ENCODE measurements at regions not wholly inside any gene's neighbourhood (a gene's known extent, or its start where the extent isn't known, plus 50 kb on each side); places are given as distances from the start of the nearest gene placed in this dataset.

- Histone ChIP-seq H3K4ac (ENCODE audit: low read length) (no peak overlapping the region), H3K79me1 (ENCODE audit: low read depth, low read length) (no peaks in the 10 kb centered on the region), H3K18ac (ENCODE audit: low read length) (no peak overlapping the region), H3K4me3 (ENCODE audit: low read length in 2 of 2) (no peak overlapping the region), H3K4me1 (ENCODE audit: control insufficient read depth in 2 of 2, insufficient read depth in 1 of 2, low read depth in 1 of 2, low read length in 2 of 2) (no peaks in the 10 kb centered on the region), H4K91ac (ENCODE audit: low read depth, low read length, poor library complexity) (no peak overlapping the region), H3K23ac (ENCODE audit: low read depth, low read length, poor library complexity) (no peak overlapping the region), H3K27ac (replicated peaks; ENCODE audit: low read length) (no peak overlapping the region), H2BK5ac (ENCODE audit: low read length) (no peak overlapping the region), H2AFZ (ENCODE audit: low read length) (no peak overlapping the region), H2BK12ac (ENCODE audit: low read length) (no peak overlapping the region), H3K4me2 (ENCODE audit: insufficient read depth, low read length, poor library complexity, severe bottlenecking) (no peak overlapping the region), H2BK120ac (ENCODE audit: low read depth, low read length) (no peak overlapping the region), H3K9me3 (replicated peaks in 1 of 2; ENCODE audit: control insufficient read depth in 2 of 2, insufficient read depth in 1 of 2, low read depth in 1 of 2, low read length in 2 of 2) (no peaks in the 10 kb centered on the region), H3K36me3 (replicated peaks in 1 of 2; ENCODE audit: control insufficient read depth in 2 of 2, insufficient read depth in 2 of 2, low read length in 2 of 2) (no peaks in the 10 kb centered on the region), H2BK15ac (ENCODE audit: low read length) (no peak overlapping the region), H2AK5ac (ENCODE audit: low read depth, low read length) (no peak overlapping the region), H3K27me3 (ENCODE audit: control insufficient read depth in 3 of 3, insufficient read depth in 3 of 3, low read depth in 1 of 3, low read length in 3 of 3) (no peaks in the 10 kb centered on the region), H3K9ac (ENCODE audit: low read depth, low read length, poor library complexity) (no peak overlapping the region), H3K14ac (ENCODE audit: low read length) (no peak overlapping the region), H4K8ac (ENCODE audit: low read depth, low read length) (no peak overlapping the region)
- DNase-seq (ENCODE audit: low spot score), result no peak
Measured at GRCh38 chr3:22933841-22934116, 269.3 kb upstream of the UBE2E2 start.

- H3K9ac ChIP-seq (ENCODE audit: low read depth, low read length, poor library complexity), result no peak overlapping the region
- DNase-seq (ENCODE audit: low spot score), result no peak
- no CpG with 5 or more reads among the region's 2 CpGs for WGBS, 2 donors (ENCODE audit: extremely low coverage in 2 of 2, insufficient read length in 2 of 2, insufficient replicate concordance in 1 of 2)
Measured at GRCh38 chr3:22935040-22935439, 268.1 kb upstream of the UBE2E2 start.

GRCh38 chr3:22937536-22937935 lies 265.6 kb upstream of the UBE2E2 start:
- DNase-seq (ENCODE audit: low spot score), result no peak
- no peak overlapping the region for H4K91ac ChIP-seq (ENCODE audit: low read depth, low read length, poor library complexity)

More at GRCh38 chr3:22935040-22935439, 268.1 kb upstream of the UBE2E2 start:
- H3K18ac ChIP-seq (ENCODE audit: low read length), result no peak overlapping the region
- H3K27me3 ChIP-seq (ENCODE audit: control insufficient read depth in 3 of 3, insufficient read depth in 3 of 3, low read depth in 1 of 3, low read length in 3 of 3), result no peaks in the 10 kb centered on the region
- H3K27ac ChIP-seq (replicated peaks; ENCODE audit: low read length), result no peak overlapping the region
- H2BK120ac ChIP-seq (ENCODE audit: low read depth, low read length), result no peak overlapping the region
- no peak overlapping the region for H3K4me3 ChIP-seq (ENCODE audit: low read length in 2 of 2)
- H4K8ac ChIP-seq (ENCODE audit: low read depth, low read length), result no peak overlapping the region
- no peak overlapping the region for H2AK5ac ChIP-seq (ENCODE audit: low read depth, low read length)
- H3K9me3 ChIP-seq (replicated peaks in 1 of 2; ENCODE audit: control insufficient read depth in 2 of 2, insufficient read depth in 1 of 2, low read depth in 1 of 2, low read length in 2 of 2), result no peaks in the 10 kb centered on the region
- H3K23ac ChIP-seq (ENCODE audit: low read depth, low read length, poor library complexity), result no peak overlapping the region
- no peak overlapping the region for H3K14ac ChIP-seq (ENCODE audit: low read length)
- H3K4me2 ChIP-seq (ENCODE audit: insufficient read depth, low read length, poor library complexity, severe bottlenecking), result no peak overlapping the region
- H2BK12ac ChIP-seq (ENCODE audit: low read length), result no peak overlapping the region
- no peaks in the 10 kb centered on the region for H3K4me1 ChIP-seq (ENCODE audit: control insufficient read depth in 2 of 2, insufficient read depth in 1 of 2, low read depth in 1 of 2, low read length in 2 of 2)
- H4K91ac ChIP-seq (ENCODE audit: low read depth, low read length, poor library complexity), result no peak overlapping the region
- no peak overlapping the region for H2BK5ac ChIP-seq (ENCODE audit: low read length)
- no peaks in the 10 kb centered on the region for H3K79me1 ChIP-seq (ENCODE audit: low read depth, low read length)
- no peak overlapping the region for H2AFZ ChIP-seq (ENCODE audit: low read length)
- H2BK15ac ChIP-seq (ENCODE audit: low read length), result no peak overlapping the region
- H3K36me3 ChIP-seq (replicated peaks in 1 of 2; ENCODE audit: control insufficient read depth in 2 of 2, insufficient read depth in 2 of 2, low read length in 2 of 2), result no peaks in the 10 kb centered on the region
- no peak overlapping the region for H3K4ac ChIP-seq (ENCODE audit: low read length)

GRCh38 chr3:22938739-22939138 lies 264.4 kb upstream of the UBE2E2 start:
- H3K4me3 ChIP-seq (ENCODE audit: low read length in 2 of 2), result no peak overlapping the region
- no peak overlapping the region for H2BK12ac ChIP-seq (ENCODE audit: low read length)
- H3K4me1 ChIP-seq (ENCODE audit: control insufficient read depth in 2 of 2, insufficient read depth in 1 of 2, low read depth in 1 of 2, low read length in 2 of 2), result no peaks in the 10 kb centered on the region
- no peak overlapping the region for H4K91ac ChIP-seq (ENCODE audit: low read depth, low read length, poor library complexity)
- no peaks in the 10 kb centered on the region for H3K9me3 ChIP-seq (replicated peaks in 1 of 2; ENCODE audit: control insufficient read depth in 2 of 2, insufficient read depth in 1 of 2, low read depth in 1 of 2, low read length in 2 of 2)
- H2AK5ac ChIP-seq (ENCODE audit: low read depth, low read length), result no peak overlapping the region
- no peak overlapping the region for H3K4me2 ChIP-seq (ENCODE audit: insufficient read depth, low read length, poor library complexity, severe bottlenecking)
- no peak overlapping the region for H3K14ac ChIP-seq (ENCODE audit: low read length)
- H3K27ac ChIP-seq (replicated peaks; ENCODE audit: low read length), result no peak overlapping the region
- no peak overlapping the region for H2BK5ac ChIP-seq (ENCODE audit: low read length)
- DNase-seq (ENCODE audit: low spot score), result no peak
- H3K18ac ChIP-seq (ENCODE audit: low read length), result no peak overlapping the region
- WGBS, 2 donors (ENCODE audit: extremely low coverage in 2 of 2, insufficient read length in 2 of 2, insufficient replicate concordance in 1 of 2), result no CpG with 5 or more reads among the region's 5 CpGs
- no peak overlapping the region for H3K23ac ChIP-seq (ENCODE audit: low read depth, low read length, poor library complexity)
- H3K79me1 ChIP-seq (ENCODE audit: low read depth, low read length), result no peaks in the 10 kb centered on the region
- no peak overlapping the region for H2AFZ ChIP-seq (ENCODE audit: low read length)
- H2BK15ac ChIP-seq (ENCODE audit: low read length), result no peak overlapping the region
- H4K8ac ChIP-seq (ENCODE audit: low read depth, low read length), result no peak overlapping the region
- no peaks in the 10 kb centered on the region for H3K27me3 ChIP-seq (ENCODE audit: control insufficient read depth in 3 of 3, insufficient read depth in 3 of 3, low read depth in 1 of 3, low read length in 3 of 3)
- no peak overlapping the region for H2BK120ac ChIP-seq (ENCODE audit: low read depth, low read length)
- H3K9ac ChIP-seq (ENCODE audit: low read depth, low read length, poor library complexity), result no peak overlapping the region
- H3K4ac ChIP-seq (ENCODE audit: low read length), result no peak overlapping the region
- no peaks in the 10 kb centered on the region for H3K36me3 ChIP-seq (replicated peaks in 1 of 2; ENCODE audit: control insufficient read depth in 2 of 2, insufficient read depth in 2 of 2, low read length in 2 of 2)

More at GRCh38 chr3:22937536-22937935, 265.6 kb upstream of the UBE2E2 start:
- Histone ChIP-seq H3K23ac (ENCODE audit: low read depth, low read length, poor library complexity) (no peak overlapping the region), H2BK15ac (ENCODE audit: low read length) (no peak overlapping the region), H2BK12ac (ENCODE audit: low read length) (no peak overlapping the region), H3K79me1 (ENCODE audit: low read depth, low read length) (no peaks in the 10 kb centered on the region), H3K9me3 (replicated peaks in 1 of 2; ENCODE audit: control insufficient read depth in 2 of 2, insufficient read depth in 1 of 2, low read depth in 1 of 2, low read length in 2 of 2) (no peaks in the 10 kb centered on the region), H2BK5ac (ENCODE audit: low read length) (no peak overlapping the region), H3K4me3 (ENCODE audit: low read length in 2 of 2) (no peak overlapping the region), H2BK120ac (ENCODE audit: low read depth, low read length) (no peak overlapping the region), H3K4me1 (ENCODE audit: control insufficient read depth in 2 of 2, insufficient read depth in 1 of 2, low read depth in 1 of 2, low read length in 2 of 2) (no peaks in the 10 kb centered on the region), H3K27me3 (ENCODE audit: control insufficient read depth in 3 of 3, insufficient read depth in 3 of 3, low read depth in 1 of 3, low read length in 3 of 3) (no peaks in the 10 kb centered on the region), H3K27ac (replicated peaks; ENCODE audit: low read length) (no peak overlapping the region), H3K14ac (ENCODE audit: low read length) (no peak overlapping the region), H3K36me3 (replicated peaks in 1 of 2; ENCODE audit: control insufficient read depth in 2 of 2, insufficient read depth in 2 of 2, low read length in 2 of 2) (no peaks in the 10 kb centered on the region), H2AK5ac (ENCODE audit: low read depth, low read length) (no peak overlapping the region), H4K8ac (ENCODE audit: low read depth, low read length) (no peak overlapping the region), H3K4ac (ENCODE audit: low read length) (no peak overlapping the region), H2AFZ (ENCODE audit: low read length) (no peak overlapping the region), H3K18ac (ENCODE audit: low read length) (no peak overlapping the region), H3K9ac (ENCODE audit: low read depth, low read length, poor library complexity) (no peak overlapping the region), H3K4me2 (ENCODE audit: insufficient read depth, low read length, poor library complexity, severe bottlenecking) (no peak overlapping the region)
